Tibial nerve (tissue), 3 donors: ENCODE measurements at regions not wholly inside any gene's neighbourhood (a gene's known extent, or its start where the extent isn't known, plus 50 kb on each side); places are given as distances from the start of the nearest gene placed in this dataset.

Experiments used
- POLR2A ChIP-seq, 2 donors: fragments of 450-650 bp; IDR thresholded peaks; one replicate each; pipeline ENCODE4 v1.6.1; 2017; ENCODE audit warnings: antibody characterized with exemption in 2 of 2, mild to moderate bottlenecking in 2 of 2, moderate library complexity in 2 of 2
- TF ChIP-seq, protein P1 (sequence below), 5 experiments: fragments of 200-600 bp in 3 of 5; fragments of 450-650 bp in 2 of 5; sonication (generic) in 3 of 5; IDR thresholded peaks; one replicate each; pipeline ENCODE4 v1.5.1; 2016 to 2019; ENCODE audit warnings: antibody characterized with exemption in 5 of 5, mild to moderate bottlenecking in 3 of 5, moderate library complexity in 2 of 5

DNA sequence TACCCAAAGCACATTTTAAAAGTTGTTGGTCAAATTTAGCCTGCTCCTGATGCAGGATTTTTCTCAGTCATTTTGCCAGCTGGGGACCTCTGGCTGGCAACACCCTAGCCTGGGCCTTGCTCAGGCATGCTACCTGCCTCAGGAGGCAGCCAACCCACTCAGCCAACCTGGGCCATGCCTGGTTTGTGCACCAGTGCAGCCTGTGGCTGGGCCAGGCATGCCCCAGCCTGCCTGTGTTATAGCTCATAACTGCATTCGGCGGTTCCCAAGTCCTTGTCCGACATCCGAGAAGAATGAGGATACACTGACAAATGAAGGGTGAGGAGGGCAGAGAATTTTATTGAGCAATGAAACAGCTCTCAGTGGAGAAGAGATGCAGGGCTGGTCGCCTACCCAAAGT lies 608.0 kb downstream of the SUCLG1 start:
- TF ChIP-seq, protein P1, sequence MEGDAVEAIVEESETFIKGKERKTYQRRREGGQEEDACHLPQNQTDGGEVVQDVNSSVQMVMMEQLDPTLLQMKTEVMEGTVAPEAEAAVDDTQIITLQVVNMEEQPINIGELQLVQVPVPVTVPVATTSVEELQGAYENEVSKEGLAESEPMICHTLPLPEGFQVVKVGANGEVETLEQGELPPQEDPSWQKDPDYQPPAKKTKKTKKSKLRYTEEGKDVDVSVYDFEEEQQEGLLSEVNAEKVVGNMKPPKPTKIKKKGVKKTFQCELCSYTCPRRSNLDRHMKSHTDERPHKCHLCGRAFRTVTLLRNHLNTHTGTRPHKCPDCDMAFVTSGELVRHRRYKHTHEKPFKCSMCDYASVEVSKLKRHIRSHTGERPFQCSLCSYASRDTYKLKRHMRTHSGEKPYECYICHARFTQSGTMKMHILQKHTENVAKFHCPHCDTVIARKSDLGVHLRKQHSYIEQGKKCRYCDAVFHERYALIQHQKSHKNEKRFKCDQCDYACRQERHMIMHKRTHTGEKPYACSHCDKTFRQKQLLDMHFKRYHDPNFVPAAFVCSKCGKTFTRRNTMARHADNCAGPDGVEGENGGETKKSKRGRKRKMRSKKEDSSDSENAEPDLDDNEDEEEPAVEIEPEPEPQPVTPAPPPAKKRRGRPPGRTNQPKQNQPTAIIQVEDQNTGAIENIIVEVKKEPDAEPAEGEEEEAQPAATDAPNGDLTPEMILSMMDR (IDR thresholded peaks at IDR 0.05), result no peak
- TF ChIP-seq POLR2A (IDR thresholded peaks at IDR 0.05), result no peak
